OCI-LY1 (cell line): ENCODE measurements at regions not wholly inside any gene's neighbourhood (a gene's known extent, or its start where the extent isn't known, plus 50 kb on each side); places are given as distances from the start of the nearest gene placed in this dataset.
"Not testable (repeated sequence)": the region's sequence is repeated elsewhere in the genome, so short reads cannot be mapped to it uniquely, and the experiment has no call there.

Experiments used
- H2AFZ ChIP-seq: fragments of 200-600 bp; sonication (generic), shearing (Covaris generic); 2 replicates; pipeline ENCODE4 v1.6.0; 2014; ENCODE audit warnings: antibody characterized with exemption, mild to moderate bottlenecking, low read length
- H3F3A ChIP-seq: fragments of 200-600 bp; sonication (generic), shearing (Covaris generic); 2 replicates; pipeline ENCODE4 v1.6.0; 2014; ENCODE audit warnings: mild to moderate bottlenecking, antibody characterized with exemption, low read length, moderate library complexity; ENCODE audit not compliant: insufficient read depth
- H3K27ac ChIP-seq: fragments of 200-600 bp; sonication (generic); 2 replicates; pipeline ENCODE4 v1.5.1; 2014; ENCODE audit warnings: low read length, mixed run types, mild to moderate bottlenecking, low read depth; ENCODE audit not compliant: poor library complexity, severe bottlenecking
- H3K27me3 ChIP-seq: fragments of 200-600 bp; sonication (generic); 2 replicates; pipeline ENCODE4 v1.6.0; 2014; ENCODE audit warnings: antibody characterized with exemption, mild to moderate bottlenecking, low read length, moderate library complexity; ENCODE audit not compliant: insufficient read depth
- H3K36me3 ChIP-seq: fragments of 200-600 bp; sonication (generic); 2 replicates; pipeline ENCODE4 v1.6.1; 2014; ENCODE audit warnings: mild to moderate bottlenecking, antibody characterized with exemption, low read length, moderate library complexity, mixed read lengths; ENCODE audit not compliant: insufficient read depth
- H3K4me1 ChIP-seq: fragments of 200-600 bp; sonication (generic); 2 replicates; pipeline ENCODE4 v1.5.1; 2014; ENCODE audit warnings: mild to moderate bottlenecking, low read length, moderate library complexity; ENCODE audit not compliant: insufficient read depth, severe bottlenecking
- H3K4me2 ChIP-seq: fragments of 200-600 bp; sonication (generic), shearing (Covaris generic); 2 replicates; pipeline ENCODE4 v1.6.1; 2014; ENCODE audit warnings: low read length
- H3K4me3 ChIP-seq: fragments of 200-600 bp; sonication (generic); 2 replicates; pipeline ENCODE4 v1.5.1; 2014; ENCODE audit warnings: low read length, low read depth, mild to moderate bottlenecking, mixed read lengths; ENCODE audit not compliant: poor library complexity, severe bottlenecking
- H3K79me2 ChIP-seq: fragments of 200-600 bp; shearing (Covaris generic); 2 replicates; pipeline ENCODE4 v1.6.1; 2016; ENCODE audit warnings: mixed run types, low read length, mixed read lengths; ENCODE audit not compliant: insufficient read depth
- H3K9ac ChIP-seq: fragments of 200-600 bp; sonication (generic), shearing (Covaris generic); 2 replicates; pipeline ENCODE4 v1.6.1; 2014; ENCODE audit warnings: mild to moderate bottlenecking, low read length, mixed read lengths
- H3K9me2 ChIP-seq: fragments of 200-600 bp; sonication (generic), shearing (Covaris generic); 2 replicates; pipeline ENCODE4 v1.6.1; 2014; ENCODE audit warnings: low read depth, mild to moderate bottlenecking, low read length, mixed read lengths
- H3K9me3 ChIP-seq: fragments of 200-600 bp; shearing (Covaris generic); 2 replicates; pipeline ENCODE4 v1.6.1; 2014; ENCODE audit warnings: low read length, mixed read lengths
- H4K20me1 ChIP-seq: fragments of 200-600 bp; sonication (generic), shearing (Covaris generic); 2 replicates; pipeline ENCODE4 v1.6.0; 2016; ENCODE audit warnings: mild to moderate bottlenecking, low read length; ENCODE audit not compliant: insufficient read depth
- EZH2 ChIP-seq: fragments of 200-600 bp; sonication (generic), shearing (Covaris generic); IDR thresholded peaks from 2 replicates; pipeline ENCODE4 v1.8.0; 2017; ENCODE audit warnings: borderline replicate concordance, mixed run types, mild to moderate bottlenecking, antibody characterized with exemption, low read length, moderate library complexity, mixed read lengths
- TF ChIP-seq, protein P1 (sequence below): fragments of 200-600 bp; sonication (generic), shearing (Covaris generic); IDR thresholded peaks from 2 replicates; pipeline ENCODE4 v1.5.1; 2017; ENCODE audit warnings: mild to moderate bottlenecking, antibody characterized with exemption, low read length, moderate library complexity, mixed read lengths

DNA sequence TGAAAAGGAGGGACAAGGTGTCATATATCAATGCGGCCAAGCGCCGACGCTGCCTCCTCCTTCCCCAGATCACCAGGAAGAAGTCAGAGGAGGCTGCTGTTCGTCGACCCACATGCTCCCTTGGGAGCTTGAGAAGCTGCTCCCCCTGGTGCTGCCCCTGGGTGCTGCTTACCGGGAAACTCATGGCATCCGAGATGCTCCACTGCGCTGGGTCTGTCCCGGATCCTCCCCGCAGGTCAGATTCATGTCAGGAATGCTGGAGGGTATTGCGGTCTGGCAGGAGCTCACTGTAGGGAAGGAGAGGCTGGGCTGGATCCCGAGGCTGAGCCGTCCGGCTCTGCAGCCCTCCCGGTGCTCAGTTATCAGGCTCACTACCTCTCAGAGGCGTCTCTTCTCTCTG lies 123.7 kb upstream of the FAM20C start:
- Histone ChIP-seq H3K4me1 (no peaks in the 10 kb centered on the region), H3K36me3 (no peaks in the 10 kb centered on the region)
- TF ChIP-seq, protein P1, sequence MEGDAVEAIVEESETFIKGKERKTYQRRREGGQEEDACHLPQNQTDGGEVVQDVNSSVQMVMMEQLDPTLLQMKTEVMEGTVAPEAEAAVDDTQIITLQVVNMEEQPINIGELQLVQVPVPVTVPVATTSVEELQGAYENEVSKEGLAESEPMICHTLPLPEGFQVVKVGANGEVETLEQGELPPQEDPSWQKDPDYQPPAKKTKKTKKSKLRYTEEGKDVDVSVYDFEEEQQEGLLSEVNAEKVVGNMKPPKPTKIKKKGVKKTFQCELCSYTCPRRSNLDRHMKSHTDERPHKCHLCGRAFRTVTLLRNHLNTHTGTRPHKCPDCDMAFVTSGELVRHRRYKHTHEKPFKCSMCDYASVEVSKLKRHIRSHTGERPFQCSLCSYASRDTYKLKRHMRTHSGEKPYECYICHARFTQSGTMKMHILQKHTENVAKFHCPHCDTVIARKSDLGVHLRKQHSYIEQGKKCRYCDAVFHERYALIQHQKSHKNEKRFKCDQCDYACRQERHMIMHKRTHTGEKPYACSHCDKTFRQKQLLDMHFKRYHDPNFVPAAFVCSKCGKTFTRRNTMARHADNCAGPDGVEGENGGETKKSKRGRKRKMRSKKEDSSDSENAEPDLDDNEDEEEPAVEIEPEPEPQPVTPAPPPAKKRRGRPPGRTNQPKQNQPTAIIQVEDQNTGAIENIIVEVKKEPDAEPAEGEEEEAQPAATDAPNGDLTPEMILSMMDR = peak; percentile 18; the same call in 1 of the 2 replicates
- TF ChIP-seq EZH2 = no peak

DNA sequence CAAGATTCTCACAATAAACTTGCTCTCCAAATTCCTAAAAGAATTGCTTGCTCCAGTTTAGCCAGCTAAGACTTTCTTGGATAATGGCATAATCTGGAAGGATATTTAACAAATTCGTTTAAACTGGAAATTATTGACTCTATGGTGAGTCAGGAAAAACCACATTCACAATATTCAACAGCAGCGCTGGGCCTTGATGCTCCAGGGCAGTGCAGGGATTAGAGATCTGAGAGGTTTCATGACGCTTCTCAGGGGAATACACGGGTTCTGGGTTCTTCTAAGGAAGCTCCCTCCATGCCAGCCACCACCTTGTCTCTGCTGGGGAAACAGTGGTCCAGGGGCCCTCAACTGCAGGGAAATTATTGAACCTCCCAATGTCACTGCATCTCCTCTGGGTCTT lies 123.3 kb upstream of the FAM20C start:
- not testable (repeated sequence) for H3F3A ChIP-seq, H3K9me2 ChIP-seq, H3K4me2 ChIP-seq, H3K27me3 ChIP-seq, H4K20me1 ChIP-seq, H3K79me2 ChIP-seq, H3K4me1 ChIP-seq, H3K27ac ChIP-seq, H3K36me3 ChIP-seq, H3K4me3 ChIP-seq, H3K9me3 ChIP-seq, H3K9ac ChIP-seq, H2AFZ ChIP-seq

More for the DNA sequence above, 123.7 kb upstream of the FAM20C start:
- H3F3A ChIP-seq = no peaks in the 10 kb centered on the region
- no peaks in the 10 kb centered on the region for H3K9me2 ChIP-seq
- no peak overlapping the region for H2AFZ ChIP-seq
- no peak overlapping the region for H3K4me2 ChIP-seq
- H3K9ac ChIP-seq = no peak overlapping the region
- H3K9me3 ChIP-seq = no peaks in the 10 kb centered on the region
- no peaks in the 10 kb centered on the region for H3K79me2 ChIP-seq
- H4K20me1 ChIP-seq = no peaks in the 10 kb centered on the region
- H3K27me3 ChIP-seq = no peaks in the 10 kb centered on the region
- no peak overlapping the region for H3K27ac ChIP-seq
- no peak overlapping the region for H3K4me3 ChIP-seq

DNA sequence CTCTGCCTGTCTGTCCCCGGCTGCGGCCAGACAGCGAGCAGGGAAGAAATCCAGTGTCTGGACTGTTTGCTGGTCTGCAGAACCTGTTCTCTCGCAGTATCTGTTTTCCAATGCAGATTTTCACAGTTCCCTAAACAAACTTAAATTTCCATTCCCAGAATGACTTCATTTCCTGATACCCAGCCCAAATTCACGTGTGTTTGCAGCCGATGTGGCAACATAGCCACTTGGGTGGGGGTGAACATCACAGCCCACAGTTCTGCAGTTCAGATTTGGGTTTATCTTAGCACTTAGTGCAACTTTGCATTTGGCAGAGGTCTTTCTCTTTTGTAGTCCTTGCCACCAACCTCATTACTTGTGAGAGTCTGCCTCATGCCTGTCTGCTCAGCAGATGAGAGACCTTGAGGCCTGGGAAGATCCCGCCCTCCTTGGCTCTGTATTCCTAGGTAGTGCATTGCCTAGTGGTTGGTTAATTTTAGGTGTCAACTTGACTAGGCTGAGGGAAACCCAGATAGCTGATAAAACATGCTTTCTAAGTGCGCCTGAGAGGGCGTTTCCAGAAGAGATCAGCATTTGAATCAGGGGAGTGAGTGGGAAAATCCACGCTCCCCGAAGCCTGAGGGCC lies 122.8 kb upstream of the FAM20C start:
- not testable (repeated sequence) for H3K27ac ChIP-seq, H3K4me2 ChIP-seq, H4K20me1 ChIP-seq, H2AFZ ChIP-seq, H3K36me3 ChIP-seq, H3K9me3 ChIP-seq, H3K4me1 ChIP-seq, H3K27me3 ChIP-seq, H3K79me2 ChIP-seq, H3K9ac ChIP-seq, H3K9me2 ChIP-seq, H3K4me3 ChIP-seq, H3F3A ChIP-seq

GRCh38 chr7:70207-70606 lies 122.2 kb upstream of the FAM20C start:
- not testable (repeated sequence) for H3K9ac ChIP-seq, H3K27ac ChIP-seq, H3K36me3 ChIP-seq, H3K4me2 ChIP-seq, H3F3A ChIP-seq, H3K9me3 ChIP-seq, H3K9me2 ChIP-seq, H3K79me2 ChIP-seq, H2AFZ ChIP-seq, H3K4me3 ChIP-seq, H3K4me1 ChIP-seq, H4K20me1 ChIP-seq, H3K27me3 ChIP-seq

- not testable (repeated sequence) for H3K4me1 ChIP-seq, H3K27me3 ChIP-seq, H3K9me2 ChIP-seq
Observed at GRCh38 chr7:70989-71388, 121.4 kb upstream of the FAM20C start.

DNA sequence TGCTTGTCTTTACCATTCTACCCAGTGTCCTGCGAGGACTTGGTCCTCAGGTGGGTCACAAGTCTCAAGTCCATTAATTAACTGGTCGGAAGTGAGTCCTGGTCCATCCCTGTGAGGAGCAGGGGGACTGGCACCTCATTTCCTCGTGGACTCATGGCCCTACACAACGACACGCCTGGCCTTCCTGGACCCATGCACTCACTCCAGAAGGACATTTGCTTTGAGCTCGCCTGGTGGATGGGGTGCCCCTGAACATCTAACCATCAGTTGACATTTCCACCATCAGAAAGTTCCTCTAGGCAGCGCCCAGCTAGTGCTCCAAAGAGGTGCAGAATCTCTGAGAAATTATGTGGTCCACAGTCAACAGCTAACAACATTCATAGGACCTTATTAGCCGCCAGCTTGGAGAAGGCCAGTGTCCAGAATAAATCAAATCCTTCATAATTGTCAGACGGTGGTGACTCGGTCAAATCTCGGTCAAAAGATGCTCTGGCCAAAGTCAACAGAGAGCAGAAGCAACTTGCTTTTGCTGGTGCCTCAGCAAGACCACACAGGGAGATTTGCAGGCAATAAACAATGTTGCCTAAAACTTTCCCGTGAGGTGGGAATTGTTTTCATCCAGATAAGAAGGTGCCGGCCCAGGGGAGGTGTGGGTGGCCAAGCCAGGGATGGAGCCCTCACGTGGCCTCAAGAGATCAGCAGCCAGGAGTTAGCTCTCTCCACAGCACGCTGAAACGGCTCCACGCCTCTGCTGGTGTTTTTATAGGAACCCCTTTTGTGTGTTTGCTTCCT lies 119.9 kb upstream of the FAM20C start:
- not testable (repeated sequence) for H3F3A ChIP-seq, H3K4me1 ChIP-seq, H3K79me2 ChIP-seq, H3K9me3 ChIP-seq, H4K20me1 ChIP-seq, H2AFZ ChIP-seq, H3K9ac ChIP-seq, H3K9me2 ChIP-seq, H3K27me3 ChIP-seq, H3K27ac ChIP-seq, H3K4me3 ChIP-seq, H3K36me3 ChIP-seq, H3K4me2 ChIP-seq

More at GRCh38 chr7:70989-71388, 121.4 kb upstream of the FAM20C start:
- H3K36me3 ChIP-seq, H2AFZ ChIP-seq, H3K4me2 ChIP-seq, H3F3A ChIP-seq, H3K4me3 ChIP-seq, H3K79me2 ChIP-seq, H4K20me1 ChIP-seq, H3K27ac ChIP-seq, H3K9me3 ChIP-seq, H3K9ac ChIP-seq: not testable (repeated sequence)

DNA sequence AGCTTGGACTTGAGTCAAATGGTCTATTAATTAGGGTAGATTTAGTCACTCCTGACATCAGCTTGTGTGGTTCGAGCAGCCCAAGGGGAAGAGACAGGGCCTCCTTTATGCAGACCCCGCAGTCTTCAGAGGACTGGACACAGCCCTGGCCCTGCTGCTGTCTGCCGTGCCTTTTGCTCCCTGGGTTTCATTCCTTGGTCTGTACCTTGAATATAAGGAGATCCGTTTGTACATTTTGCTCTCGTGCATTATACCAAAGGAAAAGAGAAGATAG lies 119.4 kb upstream of the FAM20C start:
- H3K4me2 ChIP-seq, H3K27ac ChIP-seq, H3F3A ChIP-seq: not testable (repeated sequence)

More for the DNA sequence above, 119.4 kb upstream of the FAM20C start:
- H2AFZ ChIP-seq, H3K4me3 ChIP-seq, H3K9me2 ChIP-seq, H3K79me2 ChIP-seq, H4K20me1 ChIP-seq, H3K4me1 ChIP-seq, H3K9me3 ChIP-seq, H3K9ac ChIP-seq, H3K27me3 ChIP-seq, H3K36me3 ChIP-seq: not testable (repeated sequence)
